H9 (cell line): ENCODE measurements at regions not wholly inside any gene's neighbourhood (a gene's known extent, or its start where the extent isn't known, plus 50 kb on each side); places are given as distances from the start of the nearest gene placed in this dataset.

Experiments
- DNase-seq: peaks from one replicate; pipeline ENCODE4 v3.0.0-alpha.2; 2017
- H2AFZ ChIP-seq: one replicate; pipeline ENCODE4 v1.6.1; 2013; ENCODE audit warnings: mild to moderate bottlenecking, low read length, control low read depth, moderate library complexity
- H2AK5ac ChIP-seq: 2 replicates; pipeline ENCODE4 v1.6.1; 2013; ENCODE audit warnings: low read length, control low read depth, mixed read lengths; ENCODE audit not compliant: insufficient read length
- H2BK120ac ChIP-seq: one replicate; pipeline ENCODE4 v1.6.1; 2013; ENCODE audit warnings: low read depth, mild to moderate bottlenecking, low read length, control low read depth, inconsistent platforms; ENCODE audit not compliant: poor library complexity, severe bottlenecking
- H2BK12ac ChIP-seq: 2 replicates; pipeline ENCODE4 v1.6.1; 2013; ENCODE audit warnings: low read length, control low read depth, mixed read lengths, low read depth; ENCODE audit not compliant: insufficient read length
- H2BK15ac ChIP-seq: 2 replicates; pipeline ENCODE4 v1.6.1; 2013; ENCODE audit warnings: low read depth, low read length, control low read depth
- H2BK20ac ChIP-seq: one replicate; pipeline ENCODE4 v1.6.1; 2013; ENCODE audit warnings: low read depth, mild to moderate bottlenecking, low read length, control low read depth, inconsistent platforms; ENCODE audit not compliant: poor library complexity, severe bottlenecking
- H2BK5ac ChIP-seq: 2 replicates; pipeline ENCODE4 v1.6.1; 2013; ENCODE audit warnings: low read length, control low read depth, mixed read lengths; ENCODE audit not compliant: insufficient read length
- H3K14ac ChIP-seq: 2 replicates; pipeline ENCODE4 v1.6.1; 2013; ENCODE audit warnings: low read length, control low read depth; ENCODE audit not compliant: insufficient read depth
- H3K18ac ChIP-seq: 2 replicates; pipeline ENCODE4 v1.6.1; 2013; ENCODE audit warnings: low read depth, mild to moderate bottlenecking, mixed read lengths, low read length, control low read depth; ENCODE audit not compliant: insufficient read length
- H3K23ac ChIP-seq: 2 replicates; pipeline ENCODE4 v1.6.1; 2013; ENCODE audit warnings: low read length, control low read depth, mixed read lengths, low read depth; ENCODE audit not compliant: insufficient read length
- H3K23me2 ChIP-seq: 2 replicates; pipeline ENCODE4 v1.6.1; 2013; ENCODE audit warnings: low read depth, mild to moderate bottlenecking, mixed read lengths, low read length, control low read depth; ENCODE audit not compliant: insufficient read length, poor library complexity, severe bottlenecking
- H3K27ac ChIP-seq: 2 replicates; pipeline ENCODE4 v1.5.1; 2013; ENCODE audit warnings: low read length, control low read depth, mixed read lengths, low read depth; ENCODE audit not compliant: insufficient read length
- H3K27me3 ChIP-seq: 2 replicates; pipeline ENCODE4 v1.6.1; 2013; ENCODE audit warnings: low read length, control low read depth, inconsistent platforms; ENCODE audit not compliant: insufficient read depth
- H3K4ac ChIP-seq: 2 replicates; pipeline ENCODE4 v1.6.1; 2013; ENCODE audit warnings: low read depth, mild to moderate bottlenecking, control low read depth, inconsistent platforms, low read length, moderate library complexity
- H3K4me1 ChIP-seq: 2 replicates; pipeline ENCODE4 v1.6.1; 2013; ENCODE audit warnings: low read length, control low read depth, inconsistent platforms; ENCODE audit not compliant: insufficient read depth
- H3K4me2 ChIP-seq: 2 replicates; pipeline ENCODE4 v1.6.1; 2013; ENCODE audit warnings: low read length, control low read depth, mixed read lengths; ENCODE audit not compliant: insufficient read length, insufficient read depth
- H3K56ac ChIP-seq: 2 replicates; pipeline ENCODE4 v1.6.1; 2013; ENCODE audit warnings: low read depth, mild to moderate bottlenecking, mixed read lengths, low read length, control low read depth; ENCODE audit not compliant: insufficient read length
- H3K79me1 ChIP-seq: 2 replicates; pipeline ENCODE4 v1.6.1; 2013; ENCODE audit warnings: low read depth, mild to moderate bottlenecking, moderate library complexity, low read length, control low read depth, inconsistent platforms; ENCODE audit not compliant: insufficient read depth, poor library complexity, severe bottlenecking
- H3K79me2 ChIP-seq: 2 replicates; pipeline ENCODE4 v1.6.1; 2013; ENCODE audit warnings: low read length, control low read depth, inconsistent platforms; ENCODE audit not compliant: insufficient read depth
- H3K9ac ChIP-seq: 2 replicates; pipeline ENCODE4 v1.6.1; 2013; ENCODE audit warnings: low read length, control low read depth, mixed read lengths; ENCODE audit not compliant: insufficient read length; ENCODE audit errors: extremely low read depth
- H3K9me3 ChIP-seq: one replicate; pipeline ENCODE4 v1.6.1; 2013; ENCODE audit warnings: low read depth, low read length, inconsistent platforms; ENCODE audit not compliant: control insufficient read depth
- H3T11ph ChIP-seq: one replicate; pipeline ENCODE4 v1.6.1; 2013; ENCODE audit warnings: mild to moderate bottlenecking, low read length, control low read depth, inconsistent platforms
- H4K20me1 ChIP-seq: one replicate; pipeline ENCODE4 v1.6.1; 2013; ENCODE audit not compliant: control insufficient read depth, insufficient read length, insufficient read depth
- H4K5ac ChIP-seq: 2 replicates; pipeline ENCODE4 v1.6.1; 2013; ENCODE audit warnings: low read depth, mild to moderate bottlenecking, mixed read lengths, low read length, control low read depth; ENCODE audit not compliant: insufficient read length
- H4K8ac ChIP-seq: replicated peaks from 2 replicates; pipeline ENCODE4 v1.6.1; 2013; ENCODE audit warnings: low read length, control low read depth, mixed read lengths, low read depth; ENCODE audit not compliant: insufficient read length
- H4K91ac ChIP-seq: 2 replicates; pipeline ENCODE4 v1.6.1; 2013; ENCODE audit warnings: low read depth, mild to moderate bottlenecking, moderate library complexity, mixed read lengths, low read length, control low read depth; ENCODE audit not compliant: insufficient read length
- H3K27ac Mint-ChIP-seq, 3 experiments: 2 replicates in 2 of 3; 3 replicates in 1 of 3; pipeline ENCODE4 v1.8.0; 2020 to 2021; ENCODE audit warnings: mixed read lengths in 3 of 3, mild to moderate bottlenecking in 1 of 3, moderate library complexity in 1 of 3
- H3K27me3 Mint-ChIP-seq: 2 replicates; pipeline ENCODE4 v1.8.0; 2021; ENCODE audit warnings: low read depth, mild to moderate bottlenecking, moderate library complexity, mixed read lengths
- H3K36me3 Mint-ChIP-seq, 3 experiments: 2 replicates in 2 of 3; 3 replicates in 1 of 3; pipeline ENCODE4 v1.8.0; 2020 to 2021; ENCODE audit warnings: low read depth in 3 of 3, mixed read lengths in 3 of 3; ENCODE audit not compliant: insufficient read depth in 1 of 3
- H3K4me1 Mint-ChIP-seq, 2 experiments: 2 replicates each; pipeline ENCODE4 v1.8.0; 2020; ENCODE audit warnings: mixed read lengths in 2 of 2
- H3K4me3 Mint-ChIP-seq, 2 experiments: 2 replicates in 1 of 2; 3 replicates in 1 of 2; pipeline ENCODE4 v1.8.0; 2020 to 2021; ENCODE audit warnings: mild to moderate bottlenecking in 2 of 2, mixed read lengths in 2 of 2, moderate library complexity in 1 of 2
- H3K9me3 Mint-ChIP-seq, 2 experiments: 2 replicates in 1 of 2; 3 replicates in 1 of 2; pipeline ENCODE4 v1.8.0; 2020; ENCODE audit warnings: mild to moderate bottlenecking in 2 of 2, mixed read lengths in 2 of 2, moderate library complexity in 1 of 2
- CTCF ChIP-seq: fragments of 200-600 bp; sonication (generic); conservative IDR thresholded peaks from 3 replicates; pipeline ENCODE4 v1.8.0; 2021; ENCODE audit warnings: antibody characterized with exemption, mild to moderate bottlenecking
- WGBS: extraction: QIAGEN DNeasy Blood & Tissue Kit; methylation state at CpG from one replicate; pipeline ENCODE4 v1.1.7; 2013; ENCODE audit warnings: missing lambda C conversion rate, low lambda C conversion rate, mixed read lengths; ENCODE audit not compliant: insufficient read length; ENCODE audit errors: extremely low coverage; 5-methylcytosine and 5-hydroxymethylcytosine counted together

DNA sequence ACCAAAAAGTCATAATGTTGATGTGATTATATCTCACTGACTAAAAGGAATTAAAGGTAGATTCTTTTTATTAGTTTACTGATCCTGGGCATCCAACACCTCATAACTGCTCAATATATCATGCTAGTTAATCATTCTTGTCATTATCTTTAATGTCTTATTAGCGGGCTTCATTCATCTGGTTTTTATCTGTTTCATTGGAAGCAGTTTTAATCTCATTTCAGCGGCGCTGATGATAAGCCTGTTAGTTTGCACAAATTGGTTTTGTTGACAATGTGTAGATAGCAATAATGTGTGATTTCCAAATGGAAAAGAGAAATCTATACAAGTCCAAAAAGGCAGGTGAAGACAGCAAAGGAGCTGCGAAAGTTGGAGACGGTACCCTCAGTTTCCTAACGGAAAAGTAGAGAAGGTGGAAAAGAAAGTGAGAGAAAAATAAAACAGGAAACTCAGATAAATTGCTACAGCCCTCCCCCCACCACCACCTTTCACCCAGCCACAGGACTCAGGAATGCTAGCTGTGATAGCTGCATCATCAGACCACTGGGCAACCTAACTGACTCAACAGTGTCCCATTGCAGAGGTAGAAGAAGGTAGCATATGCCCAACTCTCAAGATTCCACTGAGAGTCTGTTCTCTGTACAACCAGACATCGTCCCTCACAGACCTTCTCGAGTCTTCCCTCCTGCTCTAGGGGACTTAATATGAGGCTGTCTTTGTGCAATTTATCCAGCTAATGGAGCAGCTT is 241.7 kb upstream of the CAMK1G start:
- no peak overlapping the region for H2BK120ac ChIP-seq
- Mint-ChIP-seq H3K4me3 (no peak overlapping the region), H3K27ac (no peak overlapping the region), H3K4me1 (peaks cover 0 to 15% of the 10 kb centered on the region in 2 experiments; a peak in 3 of 4 replicates), H3K9me3 (no peaks in the 10 kb centered on the region), H3K27me3 (no peaks in the 10 kb centered on the region; the same call in none of the 2 replicates), H3K36me3 (no peaks in the 10 kb centered on the region)
- no peak overlapping the region for H2BK20ac ChIP-seq
- no peaks in the 10 kb centered on the region for H4K20me1 ChIP-seq
- H3K4me1 ChIP-seq: no peaks in the 10 kb centered on the region
- H3K56ac ChIP-seq: no peak overlapping the region
- H2AK5ac ChIP-seq: no peak overlapping the region
- no peak overlapping the region for H4K91ac ChIP-seq
- no peak overlapping the region for H3T11ph ChIP-seq
- no peaks in the 10 kb centered on the region for H3K27me3 ChIP-seq
- H2BK5ac ChIP-seq: no peak overlapping the region
- DNase-seq: no peak
- H3K79me1 ChIP-seq: no peaks in the 10 kb centered on the region
- no peak for TF ChIP-seq CTCF
- no peak overlapping the region for H3K4me2 ChIP-seq
- H4K5ac ChIP-seq: no peak overlapping the region
- H2BK12ac ChIP-seq: no peak overlapping the region
- no peak overlapping the region for H4K8ac ChIP-seq
- no peak overlapping the region for H2BK15ac ChIP-seq
- H3K18ac ChIP-seq: no peak overlapping the region
- no peak overlapping the region for H3K9ac ChIP-seq
- H3K4ac ChIP-seq: no peak overlapping the region
- no peak overlapping the region for H2AFZ ChIP-seq
- no peaks in the 10 kb centered on the region for H3K9me3 ChIP-seq
- no peak overlapping the region for H3K14ac ChIP-seq
- no peak overlapping the region for H3K23ac ChIP-seq
- H3K79me2 ChIP-seq: no peaks in the 10 kb centered on the region
- no peaks in the 10 kb centered on the region for H3K23me2 ChIP-seq
- no CpG with 5 or more reads among the region's 8 CpGs for WGBS
- no peak overlapping the region for H3K27ac ChIP-seq
